HG03159 (cell line): ENCODE measurements at regions not wholly inside any gene's neighbourhood (a gene's known extent, or its start where the extent isn't known, plus 50 kb on each side); places are given as distances from the start of the nearest gene placed in this dataset.

Source experiments
- ATAC-seq: cut with Tn5 transposase; IDR thresholded peaks from one replicate; pipeline ENCODE4 v1.9.1; 2021; ENCODE audit warnings: mild to moderate bottlenecking, moderate library complexity; ENCODE audit not compliant: unreplicated experiment

- no peak for ATAC-seq
Observed at GRCh38 chr9:24488896-24489295, 56.8 kb downstream of the IZUMO3 start.

GRCh38 chr9:24487946-24488345 lies 57.8 kb downstream of the IZUMO3 start:
- no peak for ATAC-seq

- ATAC-seq, result no peak
Observed at GRCh38 chr9:24487250-24487861, 58.3 kb downstream of the IZUMO3 start.

GRCh38 chr9:24479361-24480059 lies 66.2 kb downstream of the IZUMO3 start:
- no peak for ATAC-seq

- ATAC-seq, result no peak
Observed at GRCh38 chr9:24464319-24464951, 81.3 kb downstream of the IZUMO3 start.

- no peak for ATAC-seq
Observed at GRCh38 chr9:24462951-24463350, 82.7 kb downstream of the IZUMO3 start.

- ATAC-seq, result no peak
Observed at GRCh38 chr9:24460781-24461180, 84.9 kb downstream of the IZUMO3 start.

GRCh38 chr9:24459953-24460352 lies 85.7 kb downstream of the IZUMO3 start:
- ATAC-seq, result no peak

GRCh38 chr9:24451346-24451745 lies 94.4 kb downstream of the IZUMO3 start:
- ATAC-seq, result no peak

- ATAC-seq, result no peak
Observed at GRCh38 chr9:24449976-24450375, 95.7 kb downstream of the IZUMO3 start.

GRCh38 chr9:24439456-24439855 lies 106.2 kb downstream of the IZUMO3 start:
- no peak for ATAC-seq

GRCh38 chr9:24438876-24439275 lies 106.8 kb downstream of the IZUMO3 start:
- no peak for ATAC-seq

- no peak for ATAC-seq
Observed at GRCh38 chr9:24436761-24437160, 108.9 kb downstream of the IZUMO3 start.

GRCh38 chr9:24434183-24434582 lies 111.5 kb downstream of the IZUMO3 start:
- no peak for ATAC-seq

- no peak for ATAC-seq
Observed at GRCh38 chr9:24416136-24416535, 129.6 kb downstream of the IZUMO3 start.

- no peak for ATAC-seq
Observed at GRCh38 chr9:24413651-24414050, 132.0 kb downstream of the IZUMO3 start.

GRCh38 chr9:24398466-24398865 lies 147.2 kb downstream of the IZUMO3 start:
- no peak for ATAC-seq

- ATAC-seq, result no peak
Observed at GRCh38 chr9:24391095-24391494, 154.6 kb downstream of the IZUMO3 start.

GRCh38 chr9:24385077-24385476 lies 160.6 kb downstream of the IZUMO3 start:
- no peak for ATAC-seq

GRCh38 chr9:24382566-24382965 lies 163.1 kb downstream of the IZUMO3 start:
- ATAC-seq, result no peak

GRCh38 chr9:24381205-24381604 lies 164.5 kb downstream of the IZUMO3 start:
- no peak for ATAC-seq

- ATAC-seq, result no peak
Observed at GRCh38 chr9:24359046-24359445, 186.7 kb downstream of the IZUMO3 start.
